Upper lobe of right lung (tissue), 1 donor: ENCODE measurements at regions not wholly inside any gene's neighbourhood (a gene's known extent, or its start where the extent isn't known, plus 50 kb on each side); places are given as distances from the start of the nearest gene placed in this dataset.
"Not testable (repeated sequence)": the region's sequence is repeated elsewhere in the genome, so short reads cannot be mapped to it uniquely, and the experiment has no call there.

Experiments used
- ATAC-seq: fragments of 200-7000 bp; cut with Tn5 transposase; one replicate; pipeline ENCODE4 v1.9.1; 2020; ENCODE audit warnings: mild to moderate bottlenecking, moderate library complexity
- DNase-seq: peaks from one replicate; pipeline ENCODE4 v3.0.0-alpha.2; 2020
- H3K27ac ChIP-seq: fragments of 200-600 bp; one replicate; pipeline ENCODE4 v1.8.0; 2022
- H3K27me3 ChIP-seq: fragments of 200-600 bp; one replicate; pipeline ENCODE4 v1.8.0; 2022; ENCODE audit warnings: mild to moderate bottlenecking
- H3K36me3 ChIP-seq: fragments of 200-600 bp; one replicate; pipeline ENCODE4 v1.8.0; 2022
- H3K4me1 ChIP-seq: fragments of 200-600 bp; one replicate; pipeline ENCODE4 v1.8.0; 2022
- H3K4me3 ChIP-seq: fragments of 200-600 bp; one replicate; pipeline ENCODE4 v1.8.0; 2022; ENCODE audit warnings: mild to moderate bottlenecking
- H3K9me3 ChIP-seq: fragments of 200-600 bp; one replicate; pipeline ENCODE4 v1.8.0; 2022
- CTCF ChIP-seq: fragments of 200-600 bp; IDR thresholded peaks from one replicate; pipeline ENCODE4 v1.8.0; 2022; ENCODE audit warnings: antibody characterized with exemption
- intact Hi-C: fragments of 100-400 bp; cut with DNase I; formaldehyde crosslinking; loops from one replicate; pipeline ENCODE4 v1.11.0; 2022
- donor health status: DM: no; HTN: yes; CAD: no; lungs with severe emphysema.

- Histone ChIP-seq H3K4me3 (no peak overlapping the region), H3K9me3 (no peaks in the 10 kb centered on the region), H3K27me3 (no peaks in the 10 kb centered on the region), H3K4me1 (peaks cover 4% of the 10 kb centered on the region), H3K27ac (no peak overlapping the region), H3K36me3 (no peaks in the 10 kb centered on the region)
- DNase-seq (no peak), ATAC-seq (no peak)
- intact Hi-C loops, result no loop called here
- no peak for TF ChIP-seq CTCF
These were observed 113.9 kb upstream of the TMTC4 start for GRCh38 chr13:100788540-100788939.

DNA sequence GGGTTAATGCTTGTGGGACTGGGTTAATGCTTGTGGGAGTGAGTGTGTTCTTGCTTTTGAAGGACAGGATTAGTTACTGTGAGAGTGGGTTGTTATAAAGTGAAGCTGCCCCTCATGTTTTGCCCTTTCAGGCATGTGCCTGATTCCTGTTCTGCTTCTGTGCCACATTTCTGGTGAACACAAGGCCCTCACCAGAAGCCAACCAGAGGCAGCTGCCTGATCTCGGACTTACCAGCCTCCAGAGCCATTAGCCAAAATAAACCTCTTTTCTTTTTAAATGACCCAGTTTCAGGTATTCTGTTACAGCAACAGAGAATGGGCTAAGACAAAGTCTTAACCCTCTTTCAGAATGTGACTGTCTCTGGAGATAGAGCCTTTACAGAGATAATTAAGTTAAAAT lies 113.3 kb upstream of the TMTC4 start:
- H3K27me3 ChIP-seq, result no peaks in the 10 kb centered on the region
- ATAC-seq (no peak), DNase-seq (no peak)
- H3K4me1 ChIP-seq, result peaks cover 4% of the 10 kb centered on the region
- no peak overlapping the region for H3K4me3 ChIP-seq
- intact Hi-C loops, result no loop called here
- H3K36me3 ChIP-seq, result no peaks in the 10 kb centered on the region
- TF ChIP-seq CTCF, result no peak
- no peaks in the 10 kb centered on the region for H3K9me3 ChIP-seq
- H3K27ac ChIP-seq, result no peak overlapping the region

GRCh38 chr13:100776686-100777085 lies 102.1 kb upstream of the TMTC4 start:
- H3K27me3 ChIP-seq, H3K9me3 ChIP-seq, H3K36me3 ChIP-seq, H3K4me1 ChIP-seq, ATAC-seq, H3K4me3 ChIP-seq, intact Hi-C loops, DNase-seq, H3K27ac ChIP-seq: not testable (repeated sequence)

DNA sequence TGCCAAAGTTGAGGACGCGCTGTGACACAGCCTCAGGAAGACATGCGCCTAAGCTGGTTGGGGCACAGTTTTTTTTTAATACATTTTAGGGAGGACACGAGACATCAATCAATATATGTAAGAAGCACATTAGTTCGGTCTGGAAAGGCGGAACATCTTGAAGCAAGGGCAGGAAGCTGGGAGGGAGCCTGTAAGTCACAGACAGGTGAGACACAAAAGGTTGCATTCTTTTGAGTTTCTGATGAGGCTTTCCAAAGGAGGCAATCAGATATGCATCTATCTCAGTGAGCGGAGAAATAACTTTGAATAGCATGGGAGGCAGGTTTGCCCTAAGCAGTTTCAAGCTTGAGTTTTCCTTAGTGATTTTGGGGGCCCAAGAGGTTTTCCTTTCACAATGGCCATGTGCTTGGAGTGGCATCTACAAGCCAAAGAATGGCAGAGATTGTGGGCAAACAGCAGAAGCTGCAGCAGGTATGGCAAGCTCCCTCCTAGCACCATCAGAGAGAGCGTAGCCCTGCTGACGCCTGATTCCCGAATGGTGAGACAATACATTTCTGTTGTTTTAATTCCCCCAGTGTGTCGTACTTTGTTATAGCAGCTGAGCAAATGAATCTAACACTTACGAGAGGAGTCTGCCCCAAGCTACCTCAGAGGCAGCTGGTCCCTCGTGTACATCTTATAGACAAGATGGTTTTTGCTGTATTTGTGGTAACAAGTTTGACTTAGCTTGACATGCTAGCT lies 99.5 kb upstream of the TMTC4 start:
- H3K4me3 ChIP-seq, result no peak overlapping the region
- no peaks in the 10 kb centered on the region for H3K36me3 ChIP-seq
- ATAC-seq, result no peak
- intact Hi-C loops, result no loop called here
- H3K27me3 ChIP-seq, result no peaks in the 10 kb centered on the region
- H3K4me1 ChIP-seq, result no peaks in the 10 kb centered on the region
- no peak overlapping the region for H3K27ac ChIP-seq
- no peak for TF ChIP-seq CTCF
- no peak for DNase-seq
- H3K9me3 ChIP-seq, result no peaks in the 10 kb centered on the region

- H3K4me3 ChIP-seq, result no peak overlapping the region
- no peaks in the 10 kb centered on the region for H3K36me3 ChIP-seq
- no peaks in the 10 kb centered on the region for H3K9me3 ChIP-seq
- DNase-seq (no peak), ATAC-seq (no peak)
- H3K27ac ChIP-seq, result no peak overlapping the region
- no peak for TF ChIP-seq CTCF
- H3K27me3 ChIP-seq, result no peaks in the 10 kb centered on the region
- H3K4me1 ChIP-seq, result no peaks in the 10 kb centered on the region
- intact Hi-C loops, result no loop called here
These were observed 98.8 kb upstream of the TMTC4 start for GRCh38 chr13:100773429-100773828.

DNA sequence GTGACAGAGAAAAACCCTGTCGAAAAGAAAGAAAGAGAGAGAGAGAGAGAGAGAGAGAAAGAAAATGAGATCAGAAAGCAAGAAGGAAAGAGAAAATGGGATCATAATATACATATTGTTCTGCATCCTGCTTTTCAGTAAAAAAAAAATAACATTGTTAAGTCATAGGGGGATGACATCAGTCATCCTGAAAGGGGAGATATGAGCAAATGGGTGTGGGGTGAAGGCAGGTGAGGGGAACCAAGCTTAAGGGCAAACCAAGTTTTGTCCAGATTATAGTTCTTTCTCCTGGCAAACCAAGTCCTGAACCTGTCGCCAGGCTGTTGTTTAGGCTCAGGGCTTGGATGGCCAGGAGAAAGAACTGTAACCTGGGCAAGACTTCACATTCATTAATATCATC lies 92.6 kb upstream of the TMTC4 start:
- Histone ChIP-seq H3K27me3 (no peaks in the 10 kb centered on the region), H3K9me3 (no peaks in the 10 kb centered on the region), H3K27ac (no peak overlapping the region), H3K4me1 (no peaks in the 10 kb centered on the region), H3K4me3 (no peak overlapping the region), H3K36me3 (no peaks in the 10 kb centered on the region)
- no peak for TF ChIP-seq CTCF
- DNase-seq (no peak), ATAC-seq (no peak)
- intact Hi-C loops, result no loop called here

- ATAC-seq, intact Hi-C loops: not testable (repeated sequence)
These were observed 92.0 kb upstream of the TMTC4 start for GRCh38 chr13:100766570-100766969.

More at GRCh38 chr13:100766570-100766969, 92.0 kb upstream of the TMTC4 start:
- H3K27ac ChIP-seq, H3K27me3 ChIP-seq, H3K36me3 ChIP-seq, H3K4me3 ChIP-seq, H3K4me1 ChIP-seq, H3K9me3 ChIP-seq, DNase-seq: not testable (repeated sequence)
